ENCODE measurements at regions not wholly inside any gene's neighbourhood (a gene's known extent, or its start where the extent isn't known, plus 50 kb on each side); places are given as distances from the start of the nearest gene placed in this dataset.
"Not testable (repeated sequence)": the region's sequence is repeated elsewhere in the genome, so short reads cannot be mapped to it uniquely, and the experiment has no call there.

GRCh38 chr5:10130881-10131280 is 118.8 kb downstream of the ATPSCKMT start:
- no peak for DNase-seq (ENCODE audit: low spot score)

GRCh38 chr5:10126900-10127299 is 122.8 kb downstream of the ATPSCKMT start:
- DNase-seq (ENCODE audit: low spot score) = no peak

- DNase-seq (ENCODE audit: low spot score) = no peak
These were observed 124.6 kb downstream of the ATPSCKMT start for GRCh38 chr5:10125116-10125515.

GRCh38 chr5:10124287-10124686 is 125.4 kb downstream of the ATPSCKMT start:
- DNase-seq (ENCODE audit: low spot score) = no peak

- DNase-seq (ENCODE audit: low spot score) = no peak
These were observed 126.3 kb downstream of the ATPSCKMT start for GRCh38 chr5:10123254-10123989.

GRCh38 chr5:10122076-10122726 is 127.5 kb downstream of the ATPSCKMT start:
- no peak for DNase-seq (ENCODE audit: low spot score)

GRCh38 chr5:10120934-10121333 is 128.8 kb downstream of the ATPSCKMT start:
- DNase-seq (ENCODE audit: low spot score) = no peak

GRCh38 chr5:10118150-10118549 is 131.5 kb downstream of the ATPSCKMT start:
- DNase-seq (ENCODE audit: low spot score) = peak; percentile 42

GRCh38 chr5:10116594-10116993 is 133.1 kb downstream of the ATPSCKMT start:
- DNase-seq (ENCODE audit: low spot score) = no peak

GRCh38 chr5:10115669-10116068 is 134.0 kb downstream of the ATPSCKMT start:
- DNase-seq (ENCODE audit: low spot score) = no peak

GRCh38 chr5:10111571-10111970 is 138.1 kb downstream of the ATPSCKMT start:
- DNase-seq (ENCODE audit: low spot score) = peak; percentile 58

- no peak for DNase-seq (ENCODE audit: low spot score)
These were observed 139.5 kb downstream of the ATPSCKMT start for GRCh38 chr5:10110228-10110627.

GRCh38 chr5:10109299-10109698 is 140.4 kb downstream of the ATPSCKMT start:
- no peak for DNase-seq (ENCODE audit: low spot score)

- no peak for DNase-seq (ENCODE audit: low spot score)
These were observed 142.9 kb downstream of the ATPSCKMT start for GRCh38 chr5:10106806-10107205.

GRCh38 chr5:10106285-10106684 is 143.4 kb downstream of the ATPSCKMT start:
- DNase-seq (ENCODE audit: low spot score) = no peak

- no peak for DNase-seq (ENCODE audit: low spot score)
These were observed 146.8 kb downstream of the ATPSCKMT start for GRCh38 chr5:10102706-10103497.

- DNase-seq (ENCODE audit: low spot score) = not testable (repeated sequence)
These were observed 147.5 kb downstream of the ATPSCKMT start for GRCh38 chr5:10102235-10102634.

- no peak for DNase-seq (ENCODE audit: low spot score)
These were observed 150.1 kb downstream of the ATPSCKMT start for GRCh38 chr5:10099548-10099947.

GRCh38 chr5:10091701-10092100 is 158.0 kb downstream of the ATPSCKMT start:
- DNase-seq (ENCODE audit: low spot score) = no peak

- DNase-seq (ENCODE audit: low spot score) = no peak
These were observed 159.6 kb downstream of the ATPSCKMT start for GRCh38 chr5:10090074-10090473.

- DNase-seq (ENCODE audit: low spot score) = no peak
These were observed 164.5 kb downstream of the ATPSCKMT start for GRCh38 chr5:10085185-10085584.

- DNase-seq (ENCODE audit: low spot score) = no peak
These were observed 168.1 kb downstream of the ATPSCKMT start for GRCh38 chr5:10081584-10081983.

Measured in umbilical cord (tissue), 1 donor.